ENCODE measurements at regions not wholly inside any gene's neighbourhood (a gene's known extent, or its start where the extent isn't known, plus 50 kb on each side); places are given as distances from the start of the nearest gene placed in this dataset.
A peak's percentile ranks its signal among the peaks of the same experiment; 100 is the strongest.

GRCh38 chr9:107673861-107674720 is 184.5 kb upstream of the KLF4 start:
- Histone ChIP-seq H3K27me3 (ENCODE audit: insufficient read depth in 3 of 3, low read length in 2 of 3) (no peaks in the 10 kb centered on the region), H3K9me3 (no peaks in the 10 kb centered on the region), H3K27ac (no peak overlapping the region), H3K36me3 (ENCODE audit: insufficient read depth in 1 of 2, low read depth in 1 of 2) (no peaks in the 10 kb centered on the region), H3K4me3 (no peak overlapping the region), H3K4me1 (no peaks in the 10 kb centered on the region)
- no peak for TF ChIP-seq CTCF (IDR thresholded peaks at IDR 0.05)
- ATAC-seq (no peak), DNase-seq (no peak)
- 89 to 95% (median 91%) methylated on average over 3 of the region's 3 CpGs for WGBS, 3 donors
- intact Hi-C loops (cut with DNase I): no loop called here

GRCh38 chr9:107671588-107671987 is 182.0 kb upstream of the KLF4 start:
- intact Hi-C loops (cut with DNase I): no loop called here
- no peak for DNase-seq
- 93 to 100% (median 100%) methylated on average over 1 of the region's 1 CpG for WGBS, 3 donors
- Histone ChIP-seq H3K4me1 (no peaks in the 10 kb centered on the region), H3K27ac (no peak overlapping the region), H3K9me3 (no peaks in the 10 kb centered on the region), H3K4me3 (no peak overlapping the region), H3K36me3 (ENCODE audit: insufficient read depth in 1 of 2, low read depth in 1 of 2) (no peaks in the 10 kb centered on the region), H3K27me3 (ENCODE audit: insufficient read depth in 3 of 3, low read length in 2 of 3) (no peaks in the 10 kb centered on the region)
- no peak for TF ChIP-seq CTCF (IDR thresholded peaks at IDR 0.05)
- ATAC-seq: no peak

- Histone ChIP-seq H3K4me1 (no peaks in the 10 kb centered on the region), H3K27me3 (ENCODE audit: insufficient read depth in 3 of 3, low read length in 2 of 3) (no peaks in the 10 kb centered on the region), H3K27ac (no peak overlapping the region), H3K4me3 (no peak overlapping the region), H3K9me3 (no peaks in the 10 kb centered on the region), H3K36me3 (ENCODE audit: insufficient read depth in 1 of 2, low read depth in 1 of 2) (no peaks in the 10 kb centered on the region)
- TF ChIP-seq CTCF (IDR thresholded peaks at IDR 0.05): no peak
- no peak for ATAC-seq
- 82 to 89% (median 87%) methylated on average over 8 of the region's 8 CpGs for WGBS, 3 donors
- intact Hi-C loops (cut with DNase I): no loop called here
- DNase-seq: no peak
Measured at GRCh38 chr9:107669422-107669821, 179.9 kb upstream of the KLF4 start.

GRCh38 chr9:107667231-107668070 is 177.9 kb upstream of the KLF4 start:
- DNase-seq (peak; percentile 22 to 65), ATAC-seq (peak in 3 of 4 donors; percentile 37 to 40 (median 40))
- H3K36me3 ChIP-seq (ENCODE audit: insufficient read depth in 1 of 2, low read depth in 1 of 2): no peaks in the 10 kb centered on the region
- H3K27me3 ChIP-seq (ENCODE audit: insufficient read depth in 3 of 3, low read length in 2 of 3): no peaks in the 10 kb centered on the region
- no peaks in the 10 kb centered on the region for H3K9me3 ChIP-seq
- peak overlapping the region; percentile 50 for H3K27ac ChIP-seq
- intact Hi-C loops (cut with DNase I): no loop called here
- H3K4me3 ChIP-seq: no peak overlapping the region
- no peaks in the 10 kb centered on the region for H3K4me1 ChIP-seq
- 53 to 59% (median 53%) methylated on average over 16 of the region's 16 CpGs for WGBS, 3 donors
- no peak for TF ChIP-seq CTCF (IDR thresholded peaks at IDR 0.05)
